Heart left ventricle (tissue), 13 donors: ENCODE measurements at regions not wholly inside any gene's neighbourhood (a gene's known extent, or its start where the extent isn't known, plus 50 kb on each side); places are given as distances from the start of the nearest gene placed in this dataset.

ENCODE experiments used
- CTCF ChIP-seq, 12 donors: fragments of 200-600 bp; sonication (generic) in 4 of 12; IDR thresholded peaks; one replicate each; pipeline versions ENCODE4 v1.5.0 to v1.8.0; 2018 to 2022; ENCODE audit warnings: antibody characterized with exemption in 12 of 12, mild to moderate bottlenecking in 5 of 12
- POLR2A ChIP-seq, 2 donors: fragments of 450-650 bp; IDR thresholded peaks; one replicate each; pipeline ENCODE4 v1.6.1; 2017; ENCODE audit warnings: antibody characterized with exemption in 2 of 2, mild to moderate bottlenecking in 2 of 2, moderate library complexity in 2 of 2
- donor health status: ischemic (EF 13 %, LVEDD 7.1; RV severe dilation, severe dysfunction).
- donor health status: DM: no; HTN: yes; CAD: no.
- donor health status: DM: no; HTN: no; CAD: no.
- donor health status: ischemic (EF 25% LVEDD 6.9; RV normal size, moderate dysfunction).
- donor health status: ischemic (EF 25% LVEDD 5.7; RV mildly dilated, moderate dysfunction).
- donor health status: ischemic (EF 35%, LVEDD 5.7; RV mildly dilated, moderate dysfunction).
- donor health status: nonischemic (EF 11% LVEDD 7.7; RV severe dilation, severe dysfunction).
- donor health status: DM: yes; HTN: yes; CAD: no.
- donor health status: PGD.
- donor health status: ischemic (EF 29% LVEDD 5.4; RV normal size, mild dysfunction).
- donor health status: nonischemic (EF 23%, LVEDD 6.1; RV moderate dilation, normal function).

GRCh38 chr4:110959041-110959643 is 336.3 kb upstream of the PITX2 start:
- peak in 4 of 12 donors; percentile 12 to 23 (median 16) for TF ChIP-seq CTCF (IDR thresholded peaks at IDR 0.05)
- no peak for TF ChIP-seq POLR2A (IDR thresholded peaks at IDR 0.05)
